ENCODE measurements at regions not wholly inside any gene's neighbourhood (a gene's known extent, or its start where the extent isn't known, plus 50 kb on each side); places are given as distances from the start of the nearest gene placed in this dataset.

DNA sequence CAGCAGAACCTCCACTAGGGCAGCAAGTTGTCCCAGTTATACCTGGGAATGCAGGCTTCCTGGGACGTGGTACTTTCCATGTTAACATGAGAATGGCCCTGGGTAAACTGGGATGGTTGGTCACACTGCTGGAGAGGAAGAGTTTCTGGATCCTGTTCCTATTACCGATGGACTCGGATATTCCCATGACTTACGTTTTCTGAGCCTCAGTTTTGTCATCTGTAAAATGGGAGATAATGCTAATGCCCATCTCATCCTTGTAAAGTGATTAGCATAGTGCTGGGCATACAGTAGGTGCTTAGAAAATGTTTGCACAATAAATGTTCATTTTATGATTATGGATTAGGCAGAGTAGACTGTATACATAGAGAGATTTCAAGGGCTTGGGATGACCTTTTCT lies 280.9 kb upstream of the EEF2KMT start:
- dilution Hi-C loops (cut with MboI; ENCODE audit: extremely low pct_ligation_motif_present, low sequenced_read_pairs): no loop called here
- no peaks in the 10 kb centered on the region for H3K4me1 ChIP-seq (ENCODE audit: control insufficient read depth, extremely low read depth, insufficient read depth, low read length)
- no peak overlapping the region for H3K27ac ChIP-seq (ENCODE audit: insufficient read depth, low read depth, low read length)
- no TSS peak for BruUV-seq (replicated peaks)
- no peak overlapping the region for H2AFZ ChIP-seq (ENCODE audit: low read depth, low read length)
- DNase-seq (ENCODE audit: low read depth, low spot score) (no peak), FAIRE-seq (no peak)
- intact Hi-C loops (cut with micrococcal nuclease): no loop called here
- no peak for TF ChIP-seq POLR2A (IDR thresholded peaks at IDR 0.05; ENCODE audit: low read depth, low read length)
- no peak for TF ChIP-seq CTCF (IDR thresholded peaks at IDR 0.05; ENCODE audit: extremely low read depth in 1 of 2, insufficient read depth in 1 of 2, low read depth in 1 of 2, low read length in 2 of 2)
- TF ChIP-seq FOS (IDR thresholded peaks at IDR 0.05; ENCODE audit: borderline replicate concordance, insufficient read depth, low read length): no peak
- no peak for TF ChIP-seq JUN (IDR thresholded peaks at IDR 0.05; ENCODE audit: borderline replicate concordance, insufficient read depth, insufficient read length, low read depth)
- TF ChIP-seq, protein P1, sequence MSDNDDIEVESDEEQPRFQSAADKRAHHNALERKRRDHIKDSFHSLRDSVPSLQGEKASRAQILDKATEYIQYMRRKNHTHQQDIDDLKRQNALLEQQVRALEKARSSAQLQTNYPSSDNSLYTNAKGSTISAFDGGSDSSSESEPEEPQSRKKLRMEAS (IDR thresholded peaks at IDR 0.05; ENCODE audit: insufficient read depth, insufficient read length): no peak
- no peak for TF ChIP-seq MYC (IDR thresholded peaks at IDR 0.05; ENCODE audit: low read depth, low read length)
- no peak for TF ChIP-seq GATA2 (IDR thresholded peaks at IDR 0.05; ENCODE audit: insufficient read depth, insufficient read length, low read depth, low read length)
- TF ChIP-seq POLR2AphosphoS5 (IDR thresholded peaks at IDR 0.05; ENCODE audit: insufficient read depth, low read depth, low read length): no peak
- TF ChIP-seq EZH2 (IDR thresholded peaks at IDR 0.05; ENCODE audit: borderline replicate concordance, low read depth, low read length, severe bottlenecking): no peak
- no peaks in the 10 kb centered on the region for H3K27me3 ChIP-seq (ENCODE audit: control insufficient read depth in 2 of 2, insufficient read depth in 2 of 2, low read length in 2 of 2)
- no peaks in the 10 kb centered on the region for H4K20me1 ChIP-seq (replicated peaks; ENCODE audit: control insufficient read depth, extremely low read depth, insufficient read depth, low read length)
- peaks cover 2% of the 10 kb centered on the region for H3K9me3 ChIP-seq (replicated peaks; ENCODE audit: control insufficient read depth, insufficient read depth, low read length)
- no peaks in the 10 kb centered on the region for H3K79me2 ChIP-seq (ENCODE audit: control insufficient read depth, insufficient read depth, low read length)
- H3K9ac ChIP-seq (replicated peaks; ENCODE audit: extremely low read depth, insufficient read depth, low read length): no peak overlapping the region
- H3K4me3 ChIP-seq (replicated peaks in 1 of 3; ENCODE audit: insufficient read depth in 1 of 3, low read depth in 1 of 3, low read length in 3 of 3): no peak overlapping the region
- H3K9me1 ChIP-seq (replicated peaks; ENCODE audit: control insufficient read depth, extremely low read depth, insufficient read depth, low read length): no peaks in the 10 kb centered on the region
- ChIA-PET CTCF (no interaction called here), POLR2A (no interaction called here)
- H3K36me3 ChIP-seq (ENCODE audit: control insufficient read depth in 2 of 2, extremely low read depth in 1 of 2, insufficient read depth in 2 of 2, low read length in 2 of 2): no peaks in the 10 kb centered on the region
- H3K4me2 ChIP-seq (ENCODE audit: insufficient read depth, low read length): no peak overlapping the region
